Pancreas (tissue), 10 donors: ENCODE measurements at regions not wholly inside any gene's neighbourhood (a gene's known extent, or its start where the extent isn't known, plus 50 kb on each side); places are given as distances from the start of the nearest gene placed in this dataset.

Experiments
- ATAC-seq, 4 donors: fragments of 200-7000 bp; cut with Tn5 transposase; one replicate each; pipeline versions ENCODE4 v1.8.0 to v1.9.1; 2020; ENCODE audit warnings: mild to moderate bottlenecking in 4 of 4, moderate library complexity in 4 of 4
- DNase-seq, 6 donors: peaks; one replicate each; pipeline ENCODE4 v3.0.0-alpha.2; 2020
- FAIRE-seq: peaks from 2 replicates; lab custom pipeline; 2012; peaks lifted over from hg19 to GRCh38; lab: Jason Lieb, UNC
- H3K27ac ChIP-seq, 4 donors: fragments of 200-600 bp; sonication (generic); 1 replicate in 3 of 4; 2 replicates in 1 of 4; pipeline versions ENCODE4 v1.5.0 to v1.8.0; 2020
- H3K27me3 ChIP-seq, 4 donors: fragments of 200-600 bp; one replicate each; pipeline ENCODE4 v1.8.0; 2021
- H3K36me3 ChIP-seq, 3 donors: fragments of 200-600 bp; sonication (generic) in 1 of 3; one replicate each; pipeline versions ENCODE4 v1.5.0 to v1.8.0; 2020 to 2021
- H3K4me1 ChIP-seq, 3 donors: fragments of 200-600 bp; one replicate each; pipeline ENCODE4 v1.8.0; 2021
- H3K4me3 ChIP-seq, 4 donors: fragments of 200-600 bp; sonication (generic) in 2 of 4; one replicate each; pipeline versions ENCODE4 v1.5.0 to v1.8.0; 2020 to 2021
- H3K9me3 ChIP-seq, 4 donors: fragments of 200-600 bp; one replicate each; pipeline ENCODE4 v1.8.0; 2021
- CTCF ChIP-seq, 4 donors: fragments of 200-600 bp; sonication (generic) in 3 of 4; IDR thresholded peaks; one replicate each; pipeline versions ENCODE4 v1.5.0 to v1.8.0; 2021; ENCODE audit warnings: antibody characterized with exemption in 4 of 4
- WGBS, 2 donors: extraction: QIAGEN DNeasy Blood & Tissue Kit; methylation state at CpG; one replicate each; pipeline ENCODE4 v1.1.7; 2013; 5-methylcytosine and 5-hydroxymethylcytosine counted together
- intact Hi-C, 3 donors: fragments of 100-400 bp; cut with DNase I; formaldehyde crosslinking; loops; one replicate each; pipeline versions ENCODE4 v1.11.1 to v1.14.2; 2022
- donor health status: healthy with polysubstance abuse.
- donor health status: DM: no; HTN: no; CAD: no; lungs with moderate emphysema.
- donor health status: DM: no; HTN: no; CAD: no.
- donor health status: control.
- donor health status: control.
- donor health status: Bipolar disorder and iron deficiency.
- donor health status: DM: yes; HTN: yes; CAD: no.
- donor health status: DM: no; HTN: no; CAD: no.
- donor health status: DM: no; HTN: no; CAD: no.
- donor health status: DM: yes; HTN: yes; CAD: no.

GRCh38 chr11:110971140-110971539 is 258.9 kb upstream of the ARHGAP20 start:
- Histone ChIP-seq H3K9me3 (no peaks in the 10 kb centered on the region), H3K4me1 (no peaks in the 10 kb centered on the region), H3K27ac (no peak overlapping the region), H3K36me3 (no peaks in the 10 kb centered on the region), H3K4me3 (no peak overlapping the region), H3K27me3 (no peaks in the 10 kb centered on the region)
- FAIRE-seq (no peak), ATAC-seq (no peak), DNase-seq (no peak)
- intact Hi-C loops, result no loop called here
- 68 to 76% methylated on average over 1 of the region's 1 CpG for WGBS, 2 donors
- TF ChIP-seq CTCF (IDR thresholded peaks at IDR 0.05), result no peak

- H3K27ac ChIP-seq, result no peak overlapping the region
- DNase-seq (no peak), ATAC-seq (no peak), FAIRE-seq (no peak)
- no peak for TF ChIP-seq CTCF (IDR thresholded peaks at IDR 0.05)
- whole genome bisulfite sequencing, 2 donors, result 70 to 84% methylated on average over 4 of the region's 4 CpGs
- no peaks in the 10 kb centered on the region for H3K9me3 ChIP-seq
- no peaks in the 10 kb centered on the region for H3K4me1 ChIP-seq
- H3K36me3 ChIP-seq, result no peaks in the 10 kb centered on the region
- no peaks in the 10 kb centered on the region for H3K27me3 ChIP-seq
- intact Hi-C loops, result no loop called here
- H3K4me3 ChIP-seq, result no peak overlapping the region
These were observed 256.3 kb upstream of the ARHGAP20 start for GRCh38 chr11:110968348-110969062.

GRCh38 chr11:110966131-110966530 is 253.9 kb upstream of the ARHGAP20 start:
- no peak for DNase-seq
- no peaks in the 10 kb centered on the region for H3K36me3 ChIP-seq
- no peak for ATAC-seq
- 85 to 89% methylated on average over 1 of the region's 1 CpG for WGBS, 2 donors
- no peaks in the 10 kb centered on the region for H3K9me3 ChIP-seq
- no peaks in the 10 kb centered on the region for H3K27me3 ChIP-seq
- intact Hi-C loops, result no loop called here
- no peak for FAIRE-seq
- no peak for TF ChIP-seq CTCF (IDR thresholded peaks at IDR 0.05)
- H3K4me1 ChIP-seq, result no peaks in the 10 kb centered on the region
- H3K4me3 ChIP-seq, result no peak overlapping the region
- H3K27ac ChIP-seq, result no peak overlapping the region

GRCh38 chr11:110962921-110963320 is 250.7 kb upstream of the ARHGAP20 start:
- WGBS, 2 donors, result 65 to 80% methylated on average over 4 of the region's 4 CpGs
- no peak for TF ChIP-seq CTCF (IDR thresholded peaks at IDR 0.05)
- ATAC-seq (no peak), DNase-seq (no peak), FAIRE-seq (no peak)
- no peaks in the 10 kb centered on the region for H3K9me3 ChIP-seq
- no peaks in the 10 kb centered on the region for H3K27me3 ChIP-seq
- H3K4me3 ChIP-seq, result no peak overlapping the region
- no peaks in the 10 kb centered on the region for H3K4me1 ChIP-seq
- intact Hi-C loops, result no loop called here
- H3K27ac ChIP-seq, result no peak overlapping the region
- H3K36me3 ChIP-seq, result no peaks in the 10 kb centered on the region

- ATAC-seq, result no peak
- no peak for TF ChIP-seq CTCF (IDR thresholded peaks at IDR 0.05)
- no peak for FAIRE-seq
These were observed 247.9 kb upstream of the ARHGAP20 start for GRCh38 chr11:110960167-110960566.

More at GRCh38 chr11:110960167-110960566, 247.9 kb upstream of the ARHGAP20 start:
- intact Hi-C loops, result no loop called here
- no peak for DNase-seq
- Histone ChIP-seq H3K4me1 (no peaks in the 10 kb centered on the region), H3K27me3 (no peaks in the 10 kb centered on the region), H3K4me3 (no peak overlapping the region), H3K9me3 (no peaks in the 10 kb centered on the region), H3K36me3 (no peaks in the 10 kb centered on the region), H3K27ac (no peak overlapping the region)
- WGBS, 2 donors, result 54 to 57% methylated on average over 3 of the region's 3 CpGs
